Right cardiac atrium (tissue), 5 donors: ENCODE measurements at regions not wholly inside any gene's neighbourhood (a gene's known extent, or its start where the extent isn't known, plus 50 kb on each side); places are given as distances from the start of the nearest gene placed in this dataset.

Experiments used
- ATAC-seq, 2 donors: fragments of 200-7000 bp; cut with Tn5 transposase; one replicate each; pipeline versions ENCODE4 v1.8.0 to v1.9.1; 2020; ENCODE audit warnings: moderate library complexity in 2 of 2, mild to moderate bottlenecking in 1 of 2
- DNase-seq, 3 donors: peaks; one replicate each; pipeline ENCODE4 v3.0.0-alpha.2; 2020
- H3K27ac ChIP-seq: one replicate; pipeline ENCODE4 v1.5.1; 2013; ENCODE audit warnings: mild to moderate bottlenecking, low read length, control low read depth, moderate library complexity
- H3K27me3 ChIP-seq: one replicate; pipeline ENCODE4 v1.6.1; 2013; ENCODE audit not compliant: control insufficient read depth, insufficient read depth
- H3K4me1 ChIP-seq: one replicate; pipeline ENCODE4 v1.6.1; 2013; ENCODE audit warnings: low read length; ENCODE audit not compliant: control insufficient read depth, insufficient read depth
- H3K4me3 ChIP-seq: one replicate; pipeline ENCODE4 v1.5.1; 2013; ENCODE audit warnings: low read length, control low read depth
- H3K9me3 ChIP-seq: one replicate; pipeline ENCODE4 v1.6.1; 2013; ENCODE audit warnings: low read length; ENCODE audit not compliant: control insufficient read depth
- WGBS: extraction: QIAGEN DNeasy Blood & Tissue Kit; methylation state at CpG from one replicate; pipeline ENCODE4 v1.1.7; 2013; 5-methylcytosine and 5-hydroxymethylcytosine counted together
- intact Hi-C, 4 donors: fragments of 100-400 bp; cut with DNase I; formaldehyde crosslinking; loops; one replicate each; pipeline versions ENCODE4 v1.11.0 to v1.14.0; 2022 to 2023
- donor health status: healthy with polysubstance abuse.
- donor health status: DM: no; HTN: yes; CAD: no.
- donor health status: DM: no; HTN: no; CAD: no.
- donor health status: DM: no; HTN: yes; CAD: no; lungs with severe emphysema.
- donor health status: DM: yes; HTN: yes; CAD: no.

DNA sequence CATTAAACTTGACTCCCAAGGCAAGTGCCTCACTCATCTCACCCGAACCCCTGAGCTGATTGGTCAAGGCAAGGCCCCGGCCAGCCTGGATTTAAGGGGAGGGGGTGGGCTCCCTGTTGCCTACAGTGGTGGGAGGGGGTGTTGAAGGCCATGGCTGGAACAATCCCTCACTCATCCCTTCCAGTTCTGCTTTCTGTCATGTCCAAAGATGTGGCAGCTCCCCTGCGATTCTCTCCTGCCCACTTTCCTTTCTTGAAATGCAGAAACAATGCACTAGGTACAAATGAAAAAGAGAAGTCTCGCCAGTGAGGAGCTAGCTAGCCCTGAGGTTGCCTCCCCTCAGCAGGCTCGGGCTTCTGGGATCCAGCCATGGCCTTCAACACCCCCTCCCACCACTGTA is 240.9 kb downstream of the SYK start:
- no peaks in the 10 kb centered on the region for H3K9me3 ChIP-seq
- WGBS: 90% methylated on average over 5 of the region's 5 CpGs
- ATAC-seq (no peak), DNase-seq (no peak)
- no peaks in the 10 kb centered on the region for H3K27me3 ChIP-seq
- H3K4me1 ChIP-seq: no peaks in the 10 kb centered on the region
- intact Hi-C loops: no loop called here
- H3K27ac ChIP-seq: no peak overlapping the region
- no peak overlapping the region for H3K4me3 ChIP-seq

DNA sequence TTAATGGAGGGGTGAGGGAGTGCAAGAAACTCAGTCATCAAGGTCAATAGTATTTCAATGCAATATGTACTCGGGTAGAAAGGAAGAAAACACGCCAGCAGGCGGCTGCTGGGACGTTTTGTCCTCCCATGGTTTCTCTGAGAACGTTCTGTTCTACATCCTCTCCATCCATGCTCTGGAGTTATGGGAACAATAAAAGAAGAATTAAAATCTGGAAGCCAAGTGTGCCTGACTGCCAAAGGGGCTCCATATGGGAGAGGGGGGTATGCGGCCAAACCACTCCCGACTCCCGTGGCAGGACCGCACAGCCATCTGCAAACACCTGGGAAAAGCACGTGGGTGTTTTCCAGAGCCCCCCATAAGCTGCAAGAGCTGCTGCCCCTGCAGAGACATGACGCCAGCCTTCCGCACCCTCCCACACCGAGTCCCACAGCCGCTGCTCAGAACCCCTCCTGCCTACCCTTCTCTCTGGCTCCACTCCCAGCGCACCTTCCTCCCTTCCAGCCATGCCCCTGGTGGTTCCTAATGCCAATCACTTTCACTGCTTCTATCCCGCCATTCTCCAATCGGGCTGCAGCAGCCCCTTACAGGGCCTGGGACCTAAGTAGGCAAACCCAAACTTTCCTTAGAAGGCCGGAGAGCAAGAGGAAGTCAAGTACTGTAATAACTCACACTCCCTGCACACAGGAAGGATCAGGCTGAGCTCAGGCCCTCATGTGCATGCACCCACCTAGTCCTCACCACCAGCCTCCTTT is 241.6 kb downstream of the SYK start:
- WGBS: 86% methylated on average over 18 of the region's 18 CpGs
- ATAC-seq: peak in 1 of 2 donors; percentile 37
- Histone ChIP-seq H3K4me3 (no peak overlapping the region), H3K9me3 (no peaks in the 10 kb centered on the region), H3K4me1 (no peaks in the 10 kb centered on the region), H3K27me3 (no peaks in the 10 kb centered on the region), H3K27ac (no peak overlapping the region)
- no peak for DNase-seq
- intact Hi-C loops: no loop called here

DNA sequence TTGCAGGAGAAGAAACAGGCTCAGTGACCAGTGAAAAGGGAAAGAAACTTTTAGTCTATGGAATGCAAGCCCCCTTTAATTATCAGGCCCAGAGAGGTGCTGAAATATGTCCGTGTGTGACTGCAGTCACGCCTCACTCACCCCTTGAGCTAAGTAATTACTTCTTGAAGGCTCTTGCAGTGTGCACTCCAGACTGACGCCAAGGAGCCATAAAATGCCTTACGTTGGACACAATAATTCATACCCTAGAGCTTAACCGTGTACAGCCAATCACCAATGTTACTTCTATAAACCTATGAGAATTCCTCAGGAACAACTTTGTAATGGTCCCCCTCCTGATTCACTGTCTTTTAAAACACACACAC is 242.2 kb downstream of the SYK start:
- no peaks in the 10 kb centered on the region for H3K9me3 ChIP-seq
- H3K4me3 ChIP-seq: no peak overlapping the region
- no peaks in the 10 kb centered on the region for H3K4me1 ChIP-seq
- DNase-seq (no peak), ATAC-seq (no peak)
- 75% methylated on average over 5 of the region's 5 CpGs for WGBS
- intact Hi-C loops: no loop called here
- no peaks in the 10 kb centered on the region for H3K27me3 ChIP-seq
- H3K27ac ChIP-seq: no peak overlapping the region

DNA sequence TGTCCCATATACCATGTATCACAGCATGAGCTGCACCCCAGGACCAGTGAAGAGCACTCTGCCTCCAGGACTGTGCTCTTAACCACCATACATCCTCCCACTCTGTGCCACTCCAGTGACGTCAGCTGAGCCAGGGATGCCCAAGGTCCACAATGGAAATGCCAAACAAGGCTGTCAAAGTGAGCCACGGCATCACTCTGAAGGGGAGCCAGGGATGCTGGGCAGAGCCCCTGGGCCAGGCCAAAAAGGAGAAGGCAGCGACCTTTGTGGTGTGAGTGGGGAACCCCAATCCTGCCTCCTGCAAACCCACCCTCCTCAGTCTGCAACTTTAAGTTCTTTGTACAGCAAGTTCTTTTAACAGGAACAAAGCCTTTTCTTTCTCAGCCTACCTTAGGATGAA is 242.7 kb downstream of the SYK start:
- H3K27ac ChIP-seq: no peak overlapping the region
- DNase-seq (no peak), ATAC-seq (no peak)
- no peaks in the 10 kb centered on the region for H3K27me3 ChIP-seq
- no peak overlapping the region for H3K4me3 ChIP-seq
- intact Hi-C loops: no loop called here
- no peaks in the 10 kb centered on the region for H3K4me1 ChIP-seq
- H3K9me3 ChIP-seq: no peaks in the 10 kb centered on the region
- 90% methylated on average over 3 of the region's 3 CpGs for WGBS

GRCh38 chr9:91045041-91045440 is 243.4 kb downstream of the SYK start:
- no peak overlapping the region for H3K27ac ChIP-seq
- H3K27me3 ChIP-seq: no peaks in the 10 kb centered on the region
- no peaks in the 10 kb centered on the region for H3K9me3 ChIP-seq
- 71% methylated on average over 2 of the region's 2 CpGs for WGBS
- no peaks in the 10 kb centered on the region for H3K4me1 ChIP-seq
- H3K4me3 ChIP-seq: no peak overlapping the region
- no peak for DNase-seq
- intact Hi-C loops: no loop called here
- ATAC-seq: no peak

DNA sequence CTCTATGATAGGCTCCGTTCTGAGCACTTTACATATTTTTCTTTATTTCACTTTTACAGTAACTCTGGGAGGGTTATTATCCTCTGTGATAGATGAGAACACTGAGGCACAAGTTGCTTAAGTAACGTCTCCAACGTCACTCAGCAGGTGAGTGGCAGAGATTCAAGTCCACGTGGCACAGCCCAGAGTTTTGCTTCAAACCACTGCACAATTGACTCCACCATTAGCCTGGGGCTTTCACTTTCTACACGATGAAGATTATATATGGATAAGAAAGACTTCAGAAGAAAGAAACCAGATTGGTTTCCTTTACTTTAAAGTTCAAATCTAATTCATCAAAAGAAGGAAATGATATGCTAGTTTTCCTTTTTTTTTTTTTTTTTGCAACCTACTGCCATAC is 245.9 kb downstream of the SYK start:
- Histone ChIP-seq H3K4me3 (no peak overlapping the region), H3K4me1 (no peaks in the 10 kb centered on the region), H3K27ac (no peak overlapping the region), H3K27me3 (no peaks in the 10 kb centered on the region), H3K9me3 (no peaks in the 10 kb centered on the region)
- WGBS: 58% methylated on average over 5 of the region's 5 CpGs
- intact Hi-C loops: no loop called here
- no peak for ATAC-seq
- DNase-seq: no peak

DNA sequence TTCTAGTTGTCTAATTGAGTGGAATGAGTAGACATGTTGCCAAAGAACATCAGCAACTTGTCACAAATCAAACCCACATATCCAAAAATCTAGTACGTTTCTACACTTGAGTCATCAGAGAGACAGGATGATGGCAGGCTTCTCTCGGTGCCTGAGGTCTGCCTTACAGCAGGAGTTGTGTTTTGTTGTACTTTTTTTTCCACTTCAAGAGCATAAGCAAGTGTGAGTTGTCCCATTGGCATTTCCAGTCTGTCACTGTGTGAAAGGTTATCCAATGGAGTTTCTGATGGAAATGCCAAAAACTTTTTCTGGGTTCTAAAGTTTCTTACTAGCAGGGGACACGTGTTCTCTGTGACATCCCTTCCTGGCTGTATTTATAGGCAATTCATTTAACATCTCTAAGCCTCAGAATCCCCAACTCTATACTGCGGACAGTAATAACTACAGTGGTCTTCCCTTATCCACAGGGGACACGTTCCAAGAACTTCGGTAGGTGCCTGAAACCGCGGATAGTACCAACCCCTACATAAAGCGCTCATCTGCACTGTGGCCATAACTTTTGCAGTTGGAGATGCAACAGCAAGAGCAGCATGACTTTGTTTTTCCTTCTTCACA is 246.5 kb downstream of the SYK start:
- Histone ChIP-seq H3K27me3 (no peaks in the 10 kb centered on the region), H3K4me1 (no peaks in the 10 kb centered on the region), H3K4me3 (no peak overlapping the region), H3K27ac (no peak overlapping the region), H3K9me3 (no peaks in the 10 kb centered on the region)
- 77% methylated on average over 9 of the region's 9 CpGs for WGBS
- DNase-seq: no peak
- intact Hi-C loops: no loop called here
- ATAC-seq: no peak

DNA sequence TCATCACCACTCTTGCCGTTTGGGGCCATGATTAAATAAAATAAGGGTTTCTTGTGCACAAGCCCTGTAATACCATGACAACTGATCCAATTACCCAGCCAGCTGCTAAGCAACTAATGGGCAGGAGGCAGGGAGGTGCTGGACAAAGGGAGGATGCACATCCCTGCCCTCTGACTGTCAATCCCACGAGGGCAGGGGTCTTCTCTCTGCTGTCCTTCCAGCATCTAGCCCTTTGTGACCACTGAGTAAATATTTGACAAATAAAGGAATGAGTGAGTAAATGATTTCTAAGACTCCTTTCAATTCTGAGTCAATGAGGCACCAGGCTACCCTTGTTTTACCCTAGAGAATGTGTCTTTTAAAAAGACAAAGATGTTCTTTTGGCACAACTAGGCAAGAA is 247.1 kb downstream of the SYK start:
- 64% methylated on average over 2 of the region's 2 CpGs for WGBS
- Histone ChIP-seq H3K4me3 (no peak overlapping the region), H3K4me1 (no peaks in the 10 kb centered on the region), H3K27me3 (no peaks in the 10 kb centered on the region), H3K27ac (no peak overlapping the region), H3K9me3 (no peaks in the 10 kb centered on the region)
- ATAC-seq (no peak), DNase-seq (no peak)
- intact Hi-C loops: no loop called here

- intact Hi-C loops: no loop called here
- peaks cover under 1% of the 10 kb centered on the region for H3K4me1 ChIP-seq
- DNase-seq: no peak
- H3K27me3 ChIP-seq: no peaks in the 10 kb centered on the region
- WGBS: 92% methylated on average over 2 of the region's 2 CpGs
- H3K4me3 ChIP-seq: no peak overlapping the region
- no peaks in the 10 kb centered on the region for H3K9me3 ChIP-seq
- ATAC-seq: no peak
- no peak overlapping the region for H3K27ac ChIP-seq
Measured at GRCh38 chr9:91053824-91054223, 252.2 kb downstream of the SYK start.

DNA sequence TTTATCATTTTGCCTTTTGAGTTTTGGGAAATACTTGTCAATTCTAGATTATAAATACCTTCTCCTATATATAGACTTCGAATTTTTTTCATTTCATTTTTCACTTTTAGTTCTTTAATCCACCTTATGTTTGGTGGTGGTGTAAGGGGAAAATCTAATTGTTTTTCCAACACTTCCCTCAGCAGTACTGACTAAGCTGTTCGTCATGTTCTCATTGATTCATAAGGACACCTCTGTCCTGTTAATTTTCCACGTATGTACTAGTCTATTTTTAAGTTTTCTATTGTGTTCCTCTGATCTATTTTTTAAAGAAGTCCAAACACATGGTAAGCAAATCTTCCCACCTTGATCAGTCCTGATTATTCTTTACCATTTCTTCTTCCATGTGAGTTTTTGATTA is 254.2 kb downstream of the SYK start:
- Histone ChIP-seq H3K27me3 (no peaks in the 10 kb centered on the region), H3K4me3 (no peak overlapping the region), H3K27ac (no peak overlapping the region), H3K4me1 (peaks cover 5% of the 10 kb centered on the region), H3K9me3 (no peaks in the 10 kb centered on the region)
- WGBS: 75% methylated on average over 3 of the region's 3 CpGs
- intact Hi-C loops: no loop called here
- ATAC-seq: no peak
- no peak for DNase-seq

- no peaks in the 10 kb centered on the region for H3K27me3 ChIP-seq
- DNase-seq (no peak), ATAC-seq (no peak)
- intact Hi-C loops: no loop called here
- H3K9me3 ChIP-seq: no peaks in the 10 kb centered on the region
- H3K4me1 ChIP-seq: peaks cover 7% of the 10 kb centered on the region
- no peak overlapping the region for H3K27ac ChIP-seq
- H3K4me3 ChIP-seq: no peak overlapping the region
- 80% methylated on average over 4 of the region's 4 CpGs for WGBS
Measured at GRCh38 chr9:91056486-91056885, 254.9 kb downstream of the SYK start.

DNA sequence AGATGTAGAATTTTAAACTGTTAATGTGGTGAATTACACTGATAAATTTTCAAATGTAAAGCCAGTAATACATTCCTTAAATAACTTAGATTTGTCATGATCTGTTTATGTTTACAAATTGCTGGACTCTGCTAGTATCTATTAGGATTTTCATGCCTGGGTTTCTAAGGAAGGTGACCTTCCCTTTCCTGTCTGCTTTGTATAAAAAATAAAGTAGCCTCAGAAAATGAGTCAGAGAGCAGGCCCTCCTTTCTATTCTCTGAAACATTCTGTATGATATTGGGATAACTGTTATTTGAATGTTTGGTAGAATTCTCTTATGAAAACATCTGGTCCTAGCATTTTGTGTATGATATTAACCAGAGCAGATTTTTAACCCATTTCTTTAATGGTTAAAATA is 255.3 kb downstream of the SYK start:
- H3K9me3 ChIP-seq: no peaks in the 10 kb centered on the region
- intact Hi-C loops: no loop called here
- no peak overlapping the region for H3K27ac ChIP-seq
- no peak for DNase-seq
- ATAC-seq: no peak
- H3K4me1 ChIP-seq: peaks cover 7% of the 10 kb centered on the region
- no peak overlapping the region for H3K4me3 ChIP-seq
- H3K27me3 ChIP-seq: no peaks in the 10 kb centered on the region
